ENCODE measurements at regions not wholly inside any gene's neighbourhood (a gene's known extent, or its start where the extent isn't known, plus 50 kb on each side); places are given as distances from the start of the nearest gene placed in this dataset.

DNA sequence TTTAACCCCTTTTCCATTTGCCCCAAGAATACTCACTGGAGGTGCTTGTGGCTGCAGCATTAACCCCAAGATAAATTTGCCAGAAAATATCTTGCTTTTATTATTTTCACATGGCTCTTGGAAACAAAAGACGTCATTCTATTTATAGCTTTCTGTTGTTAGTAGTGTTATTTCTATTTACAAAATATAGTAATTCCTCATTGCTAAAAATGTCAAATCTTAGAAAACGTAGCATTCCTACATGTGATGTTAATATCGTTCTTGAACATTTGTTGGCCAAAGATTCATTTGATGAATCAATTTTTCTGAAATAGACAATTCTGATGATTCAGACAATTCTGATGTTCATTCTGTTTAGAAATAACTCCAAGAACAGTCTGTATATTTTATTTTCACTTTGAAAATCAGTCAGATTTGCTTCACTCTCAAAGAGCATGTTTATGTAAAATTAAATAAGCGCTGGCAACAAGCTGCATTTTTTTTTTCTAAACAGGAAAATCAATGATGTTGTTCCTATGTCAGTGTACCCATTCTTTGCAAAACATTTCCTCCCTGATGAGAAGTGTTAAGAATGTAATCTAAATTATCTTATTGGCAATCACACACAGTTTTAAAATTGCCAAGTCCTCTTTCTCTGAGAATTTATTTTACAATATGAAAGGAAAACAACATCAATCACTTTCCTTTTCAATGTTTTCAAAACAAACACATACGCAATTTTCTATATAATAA, 334.0 kb downstream of the KCTD12 start:
- Histone ChIP-seq H3K4me3 (no peak overlapping the region), H3K36me3 (no peaks in the 10 kb centered on the region), H3K9me3 (no peaks in the 10 kb centered on the region), H3K27me3 (no peaks in the 10 kb centered on the region), H3K27ac (no peak overlapping the region), H3K4me1 (ENCODE audit: insufficient read depth) (no peaks in the 10 kb centered on the region)
- TF ChIP-seq, protein P1, sequence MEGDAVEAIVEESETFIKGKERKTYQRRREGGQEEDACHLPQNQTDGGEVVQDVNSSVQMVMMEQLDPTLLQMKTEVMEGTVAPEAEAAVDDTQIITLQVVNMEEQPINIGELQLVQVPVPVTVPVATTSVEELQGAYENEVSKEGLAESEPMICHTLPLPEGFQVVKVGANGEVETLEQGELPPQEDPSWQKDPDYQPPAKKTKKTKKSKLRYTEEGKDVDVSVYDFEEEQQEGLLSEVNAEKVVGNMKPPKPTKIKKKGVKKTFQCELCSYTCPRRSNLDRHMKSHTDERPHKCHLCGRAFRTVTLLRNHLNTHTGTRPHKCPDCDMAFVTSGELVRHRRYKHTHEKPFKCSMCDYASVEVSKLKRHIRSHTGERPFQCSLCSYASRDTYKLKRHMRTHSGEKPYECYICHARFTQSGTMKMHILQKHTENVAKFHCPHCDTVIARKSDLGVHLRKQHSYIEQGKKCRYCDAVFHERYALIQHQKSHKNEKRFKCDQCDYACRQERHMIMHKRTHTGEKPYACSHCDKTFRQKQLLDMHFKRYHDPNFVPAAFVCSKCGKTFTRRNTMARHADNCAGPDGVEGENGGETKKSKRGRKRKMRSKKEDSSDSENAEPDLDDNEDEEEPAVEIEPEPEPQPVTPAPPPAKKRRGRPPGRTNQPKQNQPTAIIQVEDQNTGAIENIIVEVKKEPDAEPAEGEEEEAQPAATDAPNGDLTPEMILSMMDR (IDR thresholded peaks at IDR 0.05): no peak
- TF ChIP-seq POLR2A (IDR thresholded peaks at IDR 0.05) (no peak), EP300 (IDR thresholded peaks at IDR 0.05) (no peak)
- DNase-seq: no peak
- intact Hi-C loops (cut with DNase I): no loop called here
- 8 to 21% (median 13%) methylated on average over 5 of the region's 5 CpGs for WGBS, 3 donors

GRCh38 chr13:76542176-76542575, 344.0 kb downstream of the KCTD12 start:
- 60 to 72% (median 71%) methylated on average over 4 of the region's 4 CpGs for WGBS, 3 donors
- TF ChIP-seq EP300 (IDR thresholded peaks at IDR 0.05): no peak
- no peak for TF ChIP-seq POLR2A (IDR thresholded peaks at IDR 0.05)
- TF ChIP-seq, protein P1 (IDR thresholded peaks at IDR 0.05): no peak
- Histone ChIP-seq H3K9me3 (no peaks in the 10 kb centered on the region), H3K4me3 (no peak overlapping the region), H3K4me1 (ENCODE audit: insufficient read depth) (no peaks in the 10 kb centered on the region), H3K27me3 (no peaks in the 10 kb centered on the region), H3K36me3 (no peaks in the 10 kb centered on the region), H3K27ac (no peak overlapping the region)
- no peak for DNase-seq
- intact Hi-C loops (cut with DNase I): no loop called here

- H3K4me1 ChIP-seq (ENCODE audit: insufficient read depth): no peaks in the 10 kb centered on the region
- H3K4me3 ChIP-seq: no peak overlapping the region
- WGBS, 3 donors: 80 to 83% (median 80%) methylated on average over 3 of the region's 3 CpGs
- H3K9me3 ChIP-seq: no peaks in the 10 kb centered on the region
- no peak overlapping the region for H3K27ac ChIP-seq
- no peaks in the 10 kb centered on the region for H3K36me3 ChIP-seq
- H3K27me3 ChIP-seq: no peaks in the 10 kb centered on the region
- TF ChIP-seq EP300 (IDR thresholded peaks at IDR 0.05) (no peak), POLR2A (IDR thresholded peaks at IDR 0.05) (no peak)
- TF ChIP-seq, protein P1 (IDR thresholded peaks at IDR 0.05): no peak
- DNase-seq: no peak
- intact Hi-C loops (cut with DNase I): no loop called here
These were observed 348.2 kb downstream of the KCTD12 start for GRCh38 chr13:76538004-76538403.

GRCh38 chr13:76533251-76533650, 353.0 kb downstream of the KCTD12 start:
- H3K27me3 ChIP-seq: no peaks in the 10 kb centered on the region
- H3K27ac ChIP-seq: no peak overlapping the region
- TF ChIP-seq, protein P1 (IDR thresholded peaks at IDR 0.05): no peak
- no peak for TF ChIP-seq POLR2A (IDR thresholded peaks at IDR 0.05)
- TF ChIP-seq EP300 (IDR thresholded peaks at IDR 0.05): no peak
- no peaks in the 10 kb centered on the region for H3K4me1 ChIP-seq (ENCODE audit: insufficient read depth)
- no peak for DNase-seq
- intact Hi-C loops (cut with DNase I): no loop called here
- H3K9me3 ChIP-seq: no peaks in the 10 kb centered on the region
- no peak overlapping the region for H3K4me3 ChIP-seq
- WGBS, 3 donors: 90 to 93% (median 90%) methylated on average over 2 of the region's 2 CpGs
- no peaks in the 10 kb centered on the region for H3K36me3 ChIP-seq

All from ovary (tissue), 7 donors.